ENCODE measurements at regions not wholly inside any gene's neighbourhood (a gene's known extent, or its start where the extent isn't known, plus 50 kb on each side); places are given as distances from the start of the nearest gene placed in this dataset.

DNA sequence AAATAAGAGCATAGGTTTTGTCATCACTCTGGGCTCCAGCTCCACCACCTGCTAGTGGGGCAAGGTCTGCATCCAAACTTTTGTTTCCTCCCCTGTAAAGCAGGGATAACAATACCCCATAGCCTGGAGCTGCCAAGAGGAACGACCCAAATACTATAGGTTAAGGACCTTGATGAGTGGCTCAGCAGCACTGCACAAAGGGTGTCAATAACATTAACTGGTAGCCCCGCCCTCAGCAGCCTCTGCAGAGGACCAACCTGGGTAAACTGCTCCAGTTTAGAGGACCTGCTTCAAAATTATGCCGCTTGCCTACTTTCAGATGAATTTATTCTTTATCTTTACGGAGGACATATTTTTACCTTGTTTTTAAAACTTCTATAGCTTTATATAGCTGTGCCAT lies 65.8 kb upstream of the RIOK3 start:
- no peak overlapping the region for H3K27ac Mint-ChIP-seq
- H3K27me3 Mint-ChIP-seq = no peaks in the 10 kb centered on the region
- no peak for ATAC-seq (replicated peaks)
- H3K4me3 Mint-ChIP-seq = no peak overlapping the region
- H3K9me3 Mint-ChIP-seq = no peaks in the 10 kb centered on the region
- no peaks in the 10 kb centered on the region for H3K4me1 Mint-ChIP-seq
- no peaks in the 10 kb centered on the region for H3K36me3 Mint-ChIP-seq (ENCODE audit: low read depth)

DNA sequence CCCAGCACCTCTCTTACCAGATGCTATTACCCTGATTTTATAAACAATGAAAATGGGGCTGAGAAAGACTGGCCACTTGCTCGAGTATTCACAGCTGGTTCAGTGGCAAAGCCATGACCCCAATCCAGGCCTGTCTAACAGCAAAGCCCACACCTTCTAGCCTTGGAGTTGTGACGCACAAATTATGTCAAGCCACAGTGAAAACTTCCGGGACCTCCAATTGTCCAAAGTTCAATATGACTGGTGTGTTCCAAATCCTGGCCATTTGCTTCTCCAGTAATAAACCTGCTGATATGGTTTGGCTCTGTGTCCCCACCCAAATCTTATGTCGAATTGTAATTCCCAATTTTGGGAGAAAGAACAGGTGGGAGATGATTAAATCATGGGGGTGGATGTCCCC lies 64.7 kb upstream of the RIOK3 start:
- Mint-ChIP-seq H3K36me3 (ENCODE audit: low read depth) (no peaks in the 10 kb centered on the region), H3K4me3 (no peak overlapping the region), H3K27me3 (no peaks in the 10 kb centered on the region), H3K4me1 (no peaks in the 10 kb centered on the region), H3K9me3 (no peaks in the 10 kb centered on the region), H3K27ac (no peak overlapping the region)
- no peak for ATAC-seq (replicated peaks)

GRCh38 chr18:23391156-23391555 lies 61.9 kb upstream of the RIOK3 start:
- Mint-ChIP-seq H3K4me1 (no peaks in the 10 kb centered on the region), H3K27me3 (no peaks in the 10 kb centered on the region), H3K27ac (no peak overlapping the region), H3K4me3 (no peak overlapping the region), H3K36me3 (ENCODE audit: low read depth) (no peaks in the 10 kb centered on the region), H3K9me3 (no peaks in the 10 kb centered on the region)
- no peak for ATAC-seq (replicated peaks)

- Mint-ChIP-seq H3K4me1 (no peaks in the 10 kb centered on the region), H3K4me3 (no peak overlapping the region), H3K27ac (no peak overlapping the region), H3K36me3 (ENCODE audit: low read depth) (no peaks in the 10 kb centered on the region), H3K27me3 (no peaks in the 10 kb centered on the region), H3K9me3 (no peaks in the 10 kb centered on the region)
- no peak for ATAC-seq (replicated peaks)
Observed at GRCh38 chr18:23397907-23398306, 55.2 kb upstream of the RIOK3 start.

GRCh38 chr18:23398401-23398800 lies 54.7 kb upstream of the RIOK3 start:
- Mint-ChIP-seq H3K27ac (no peak overlapping the region), H3K27me3 (no peaks in the 10 kb centered on the region), H3K36me3 (ENCODE audit: low read depth) (no peaks in the 10 kb centered on the region), H3K9me3 (no peaks in the 10 kb centered on the region), H3K4me1 (no peaks in the 10 kb centered on the region), H3K4me3 (no peak overlapping the region)
- ATAC-seq (replicated peaks) = no peak

DNA sequence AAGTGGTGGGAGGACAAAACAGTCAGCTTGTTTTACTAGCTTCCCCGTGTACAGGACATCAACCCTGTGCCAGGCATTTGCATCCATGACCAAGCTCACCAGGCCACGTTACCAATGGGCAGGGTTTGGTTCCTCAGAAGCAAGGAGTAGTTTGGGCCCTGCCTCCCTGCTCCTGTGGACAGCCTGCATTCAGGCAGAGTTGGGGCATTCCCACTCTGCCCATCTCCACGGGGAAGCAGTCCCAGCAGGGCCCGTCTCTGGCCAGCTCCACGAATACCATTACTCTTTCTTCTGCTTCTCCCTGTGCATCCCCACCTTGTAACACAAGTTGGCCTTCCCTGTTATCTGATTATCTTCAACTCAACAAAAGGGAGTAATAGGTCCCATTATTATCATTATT lies 54.0 kb upstream of the RIOK3 start:
- Mint-ChIP-seq H3K27ac (no peak overlapping the region), H3K4me3 (no peak overlapping the region), H3K9me3 (no peaks in the 10 kb centered on the region), H3K4me1 (no peaks in the 10 kb centered on the region), H3K36me3 (ENCODE audit: low read depth) (no peaks in the 10 kb centered on the region), H3K27me3 (no peaks in the 10 kb centered on the region)
- ATAC-seq (replicated peaks) = no peak

- Mint-ChIP-seq H3K27ac (no peak overlapping the region), H3K4me3 (no peak overlapping the region), H3K4me1 (no peaks in the 10 kb centered on the region), H3K27me3 (no peaks in the 10 kb centered on the region), H3K36me3 (ENCODE audit: low read depth) (no peaks in the 10 kb centered on the region), H3K9me3 (no peaks in the 10 kb centered on the region)
- no peak for ATAC-seq (replicated peaks)
Observed at GRCh38 chr18:23400918-23401317, 52.2 kb upstream of the RIOK3 start.

DNA sequence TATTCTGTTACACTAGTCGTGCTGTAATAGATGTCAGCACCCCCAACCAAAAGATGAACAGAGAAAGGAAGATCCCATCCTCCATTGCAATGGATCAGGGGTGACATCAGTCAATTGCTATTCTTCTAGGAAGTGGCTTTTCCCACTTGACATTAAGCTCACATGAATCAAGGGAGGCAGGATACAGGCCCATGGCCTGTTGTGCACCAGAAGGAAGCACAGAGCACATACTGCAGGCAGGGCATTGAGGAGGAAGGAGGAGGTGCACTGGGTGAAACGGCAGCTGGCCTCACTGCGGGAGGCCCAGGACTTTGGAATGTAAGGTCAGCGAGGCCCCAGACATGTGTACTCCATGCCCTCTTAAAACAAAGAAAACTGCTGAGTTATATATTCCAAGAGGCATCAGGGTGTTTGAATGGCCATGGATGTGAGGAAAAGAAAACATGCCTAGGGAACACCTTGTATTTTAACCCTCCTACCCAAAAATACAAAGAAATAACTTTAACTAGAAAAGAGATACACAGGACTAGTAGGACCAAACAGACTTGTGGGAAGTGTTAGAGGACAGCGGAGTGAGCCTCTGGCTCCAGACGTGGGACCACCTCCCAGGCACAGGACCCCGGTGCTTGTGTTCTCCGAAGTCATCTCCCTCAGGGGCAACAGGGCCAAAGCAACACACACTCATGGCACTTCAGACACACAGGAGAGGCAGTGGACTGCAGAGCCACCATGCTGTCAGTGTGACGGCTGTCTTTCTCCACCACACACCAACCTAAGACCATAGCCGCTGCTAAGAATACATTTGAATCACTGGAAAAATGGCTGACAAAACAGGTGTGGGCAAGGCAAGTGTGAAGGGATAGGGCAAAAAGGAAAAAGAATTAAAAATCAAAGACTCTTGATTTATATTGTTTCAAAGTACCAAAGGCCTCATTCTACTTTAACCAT lies 51.4 kb upstream of the RIOK3 start:
- ATAC-seq (replicated peaks) = no peak
- no peaks in the 10 kb centered on the region for H3K9me3 Mint-ChIP-seq
- no peak overlapping the region for H3K4me3 Mint-ChIP-seq
- H3K27me3 Mint-ChIP-seq = no peaks in the 10 kb centered on the region
- no peak overlapping the region for H3K27ac Mint-ChIP-seq
- no peaks in the 10 kb centered on the region for H3K4me1 Mint-ChIP-seq
- H3K36me3 Mint-ChIP-seq (ENCODE audit: low read depth) = no peaks in the 10 kb centered on the region

All from activated T-helper 17 cell treated with anti-CD3 and anti-CD28 coated beads, Interleukin-2, amount 50 U/mL, for 72 hours (primary cell).